GM18505 (cell line): ENCODE measurements at regions not wholly inside any gene's neighbourhood (a gene's known extent, or its start where the extent isn't known, plus 50 kb on each side); places are given as distances from the start of the nearest gene placed in this dataset.

Experiments
- ATAC-seq: cut with Tn5 transposase; IDR thresholded peaks from one replicate; pipeline ENCODE4 v1.9.1; 2021; ENCODE audit not compliant: unreplicated experiment
- POLR2A ChIP-seq: IDR thresholded peaks from 4 replicates; pipeline ENCODE4 v1.6.1; 2011; ENCODE audit warnings: borderline replicate concordance; ENCODE audit not compliant: insufficient read depth, insufficient read length; ENCODE audit errors: extremely low read depth

DNA sequence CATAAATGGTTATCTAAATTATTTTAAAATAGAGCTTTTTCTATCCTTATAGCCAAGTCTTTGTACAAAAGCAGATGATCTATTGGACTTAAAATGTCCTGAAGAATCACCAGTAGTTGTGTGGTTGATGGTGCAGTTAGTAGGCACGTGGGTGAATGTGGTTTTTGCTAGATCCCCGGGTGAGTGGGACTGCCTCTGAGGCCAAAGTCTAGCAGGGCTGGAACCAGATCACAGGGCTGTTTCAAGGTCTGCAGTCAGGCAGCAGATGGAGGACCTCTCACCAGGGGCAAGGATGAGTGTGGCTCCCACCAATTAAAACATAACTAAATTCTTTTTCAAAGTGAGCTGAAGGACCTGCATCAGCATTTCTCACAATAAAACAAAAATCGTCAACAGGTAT is 604.7 kb upstream of the FTMT start:
- TF ChIP-seq POLR2A: no peak
- no peak for ATAC-seq

DNA sequence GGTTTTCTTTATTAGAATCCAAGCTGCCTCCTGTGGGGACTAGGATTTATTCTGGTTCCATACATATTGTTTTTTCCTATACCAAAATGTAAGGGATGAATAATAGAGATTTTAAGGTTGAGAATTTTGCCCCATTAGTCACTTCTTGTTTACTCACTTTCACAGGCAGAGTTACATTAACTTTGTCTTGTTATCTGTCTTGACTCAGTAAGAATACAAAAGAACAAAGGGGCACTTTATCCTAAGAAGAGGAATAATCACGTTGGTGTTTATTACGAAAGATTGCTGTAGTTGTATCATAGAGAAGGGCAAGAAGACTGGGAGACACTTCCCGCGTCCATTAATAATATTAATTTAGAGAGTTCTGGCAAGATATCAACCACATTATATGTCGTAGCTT is 599.7 kb upstream of the FTMT start:
- ATAC-seq: no peak
- no peak for TF ChIP-seq POLR2A

DNA sequence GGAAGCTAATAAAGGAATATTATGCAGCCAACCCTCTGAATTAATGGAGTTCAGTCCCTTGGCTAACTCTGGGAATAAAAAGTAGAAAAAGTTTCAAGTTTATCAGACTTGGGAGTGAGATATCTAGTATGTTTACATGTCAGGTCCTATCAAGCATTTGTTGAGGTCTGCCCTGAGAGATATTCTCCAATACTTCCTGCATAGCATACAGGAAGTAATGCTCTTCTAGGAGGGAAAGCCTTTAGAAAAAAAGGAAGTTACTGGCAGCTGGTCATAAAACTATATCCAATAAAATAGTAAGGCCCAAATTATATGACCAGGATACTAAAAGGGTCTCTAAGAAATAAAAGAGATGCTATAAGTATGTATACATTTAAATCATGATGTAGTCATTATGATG is 594.1 kb upstream of the FTMT start:
- no peak for TF ChIP-seq POLR2A
- ATAC-seq: no peak

- TF ChIP-seq POLR2A: no peak
- ATAC-seq: no peak
Observed at GRCh38 chr5:121263456-121263855, 588.2 kb upstream of the FTMT start.

DNA sequence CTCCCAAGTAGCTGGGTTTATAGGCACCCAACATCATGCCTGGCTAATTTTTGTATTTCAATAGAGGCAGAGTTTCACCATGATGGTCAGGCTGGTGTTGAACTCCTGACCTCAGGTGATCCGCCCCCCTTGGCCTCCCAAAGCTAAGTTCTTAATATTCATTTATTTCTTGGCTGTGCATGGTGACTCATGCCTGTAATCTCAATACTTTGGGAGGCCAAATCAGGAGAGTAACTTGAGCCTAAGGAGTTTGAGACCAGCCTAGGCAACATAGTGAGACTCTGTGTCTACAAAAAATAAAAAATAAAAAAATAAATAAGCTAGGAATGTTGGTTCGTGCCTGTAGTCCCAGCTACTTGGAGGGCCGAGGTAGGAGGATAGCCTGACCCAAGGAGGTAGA is 587.1 kb upstream of the FTMT start:
- TF ChIP-seq POLR2A: no peak
- ATAC-seq: no peak

DNA sequence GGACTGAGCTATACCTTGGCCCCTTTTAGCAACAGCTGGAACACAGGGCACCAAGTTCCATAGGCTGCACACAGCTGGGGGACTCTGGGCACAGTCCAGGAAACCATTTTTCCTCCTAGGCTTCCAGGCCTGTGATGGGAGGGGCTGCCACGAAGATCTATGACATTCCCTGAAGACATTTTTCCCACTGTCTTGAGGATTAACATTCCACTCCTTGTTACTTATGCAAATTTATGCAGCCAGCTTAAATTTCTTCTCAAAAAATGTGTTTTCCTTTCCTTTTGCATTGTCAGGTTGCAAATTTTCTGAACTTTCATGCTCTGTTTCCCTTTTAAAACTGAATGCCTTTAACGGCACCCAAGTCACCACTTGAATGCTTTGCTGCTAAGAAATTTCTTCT is 580.1 kb upstream of the FTMT start:
- ATAC-seq: no peak
- TF ChIP-seq POLR2A: no peak

GRCh38 chr5:121273833-121274433 is 577.7 kb upstream of the FTMT start:
- no peak for TF ChIP-seq POLR2A
- no peak for ATAC-seq

GRCh38 chr5:121279801-121280200 is 571.9 kb upstream of the FTMT start:
- ATAC-seq: no peak
- TF ChIP-seq POLR2A: no peak

GRCh38 chr5:121285801-121286521 is 565.7 kb upstream of the FTMT start:
- no peak for TF ChIP-seq POLR2A
- ATAC-seq: no peak

DNA sequence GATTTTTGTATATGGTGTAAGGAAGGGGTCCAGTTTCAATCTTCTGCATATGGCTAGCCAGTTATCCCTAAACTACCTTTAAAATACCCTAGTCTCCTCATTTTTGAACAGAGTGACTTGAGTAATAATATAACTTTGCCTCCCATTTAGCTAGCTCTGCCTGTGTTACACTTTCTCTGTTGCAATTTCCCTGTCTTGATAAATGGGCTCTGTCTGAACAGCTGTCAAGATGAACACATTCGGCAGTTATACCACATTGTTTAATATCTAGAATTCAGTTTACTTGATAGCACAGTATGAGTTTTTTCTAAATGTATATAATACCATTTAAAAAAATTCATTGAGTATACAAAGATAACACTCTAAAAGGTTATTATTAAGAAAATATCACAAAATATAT is 562.9 kb upstream of the FTMT start:
- ATAC-seq: no peak
- no peak for TF ChIP-seq POLR2A

GRCh38 chr5:121292664-121293063 is 559.0 kb upstream of the FTMT start:
- no peak for ATAC-seq
- no peak for TF ChIP-seq POLR2A

DNA sequence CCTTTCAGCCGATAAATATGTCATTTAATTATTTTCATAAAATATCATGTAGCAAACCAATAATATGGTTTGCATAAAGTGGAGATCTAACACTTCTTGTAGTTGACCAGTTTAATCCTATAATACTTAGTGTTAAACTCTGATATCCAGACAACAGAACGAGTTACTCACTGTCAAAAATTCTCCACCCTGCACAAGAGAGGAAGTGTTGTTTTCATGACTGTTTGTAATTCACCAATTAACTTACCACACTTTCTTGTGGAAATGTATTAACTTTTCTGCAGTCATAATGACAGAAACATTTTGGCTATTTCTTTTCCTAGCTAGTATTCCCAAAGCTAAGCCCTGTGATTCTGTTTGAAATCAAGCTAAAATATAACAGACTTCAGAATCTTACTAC is 555.3 kb upstream of the FTMT start:
- no peak for TF ChIP-seq POLR2A
- ATAC-seq: no peak

GRCh38 chr5:121299153-121299552 is 552.5 kb upstream of the FTMT start:
- no peak for TF ChIP-seq POLR2A
- ATAC-seq: no peak

DNA sequence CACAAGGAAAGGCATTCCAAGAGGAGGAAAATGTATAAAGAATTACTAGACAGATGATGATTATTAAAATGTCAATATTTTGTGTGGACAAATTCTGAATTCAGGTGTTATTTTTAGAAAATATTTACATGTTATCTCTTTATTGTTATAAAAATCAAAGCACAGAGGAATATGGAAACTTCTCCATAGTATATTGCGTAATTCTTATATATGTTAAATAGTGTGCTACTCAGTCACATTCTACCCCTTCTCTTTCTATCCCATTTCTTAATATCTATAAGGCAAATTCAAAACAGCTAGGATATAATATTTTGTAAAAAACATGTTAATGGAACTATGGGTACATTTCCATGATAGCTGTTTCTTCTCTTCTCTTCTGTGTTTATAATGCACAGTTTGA is 546.8 kb upstream of the FTMT start:
- TF ChIP-seq POLR2A: no peak
- ATAC-seq: no peak
